Testis (tissue), 2 donors: ENCODE measurements at regions not wholly inside any gene's neighbourhood (a gene's known extent, or its start where the extent isn't known, plus 50 kb on each side); places are given as distances from the start of the nearest gene placed in this dataset.
"Not testable (repeated sequence)": the region's sequence is repeated elsewhere in the genome, so short reads cannot be mapped to it uniquely, and the experiment has no call there.

Experiments used
- DNase-seq: peaks from one replicate; pipeline ENCODE4 v3.0.0-alpha.2; 2019
- H3K27ac ChIP-seq, 2 donors: fragments of 200-600 bp; sonication (generic); one replicate each; pipeline ENCODE4 v1.5.1; 2019
- H3K27me3 ChIP-seq: fragments of 200-600 bp; sonication (generic); one replicate; pipeline ENCODE4 v1.5.1; 2019
- H3K36me3 ChIP-seq: fragments of 200-600 bp; sonication (generic); one replicate; pipeline ENCODE4 v1.5.1; 2017; ENCODE audit warnings: low read depth; ENCODE audit errors: missing control alignments
- H3K4me1 ChIP-seq: fragments of 200-600 bp; sonication (generic); one replicate; pipeline ENCODE4 v1.5.1; 2019
- H3K4me3 ChIP-seq, 2 donors: fragments of 200-600 bp; sonication (generic); one replicate each; pipeline ENCODE4 v1.5.1; 2017 to 2019
- H3K9me3 ChIP-seq: fragments of 200-600 bp; sonication (generic); one replicate; pipeline ENCODE4 v1.5.1; 2017
- POLR2A ChIP-seq: fragments of 450-650 bp; IDR thresholded peaks from one replicate; pipeline ENCODE4 v1.6.1; 2017; ENCODE audit warnings: antibody characterized with exemption, mild to moderate bottlenecking, moderate library complexity
- WGBS, 2 donors: methylation state at CpG; one replicate each; pipeline ENCODE4 v1.1.5; 2018; 5-methylcytosine and 5-hydroxymethylcytosine counted together
- intact Hi-C: fragments of 100-400 bp; cut with DNase I; formaldehyde crosslinking; loops from one replicate; pipeline ENCODE4 v1.15.1; 2023; ENCODE audit warnings: low total_unique reads
- TF ChIP-seq, protein P1 (sequence below), 3 experiments: fragments of 450-650 bp in 2 of 3; fragments of 200-600 bp in 1 of 3; sonication (generic) in 1 of 3; IDR thresholded peaks; one replicate each; pipeline ENCODE4 v1.5.1; 2016 to 2019; ENCODE audit warnings: antibody characterized with exemption in 3 of 3, mild to moderate bottlenecking in 2 of 3, moderate library complexity in 1 of 3

DNA sequence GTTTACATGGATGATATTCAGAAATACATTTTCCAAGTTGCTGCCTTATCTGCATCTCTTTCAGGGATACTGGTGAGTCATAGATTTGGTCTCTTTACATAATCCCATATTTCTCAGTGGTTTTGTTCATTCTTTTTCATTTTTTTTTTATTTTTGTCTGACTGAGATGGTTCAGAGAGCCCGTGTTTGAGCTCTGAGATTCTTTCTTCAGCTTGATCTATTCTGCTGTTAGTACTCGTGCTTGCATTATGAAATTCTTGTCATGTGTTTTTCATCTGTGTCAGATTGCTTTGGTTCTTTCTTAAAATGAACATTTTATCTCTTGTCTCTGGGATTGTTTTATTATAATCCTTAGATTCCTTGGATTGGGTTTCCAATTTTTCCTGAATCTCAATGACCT is 317.3 kb downstream of the DOK5 start:
- Histone ChIP-seq H3K27me3 (no peaks in the 10 kb centered on the region), H3K4me3 (no peak overlapping the region), H3K4me1 (no peaks in the 10 kb centered on the region), H3K27ac (no peak overlapping the region), H3K36me3 (no peaks in the 10 kb centered on the region), H3K9me3 (no peaks in the 10 kb centered on the region)
- intact Hi-C loops: no loop called here
- TF ChIP-seq, protein P1, sequence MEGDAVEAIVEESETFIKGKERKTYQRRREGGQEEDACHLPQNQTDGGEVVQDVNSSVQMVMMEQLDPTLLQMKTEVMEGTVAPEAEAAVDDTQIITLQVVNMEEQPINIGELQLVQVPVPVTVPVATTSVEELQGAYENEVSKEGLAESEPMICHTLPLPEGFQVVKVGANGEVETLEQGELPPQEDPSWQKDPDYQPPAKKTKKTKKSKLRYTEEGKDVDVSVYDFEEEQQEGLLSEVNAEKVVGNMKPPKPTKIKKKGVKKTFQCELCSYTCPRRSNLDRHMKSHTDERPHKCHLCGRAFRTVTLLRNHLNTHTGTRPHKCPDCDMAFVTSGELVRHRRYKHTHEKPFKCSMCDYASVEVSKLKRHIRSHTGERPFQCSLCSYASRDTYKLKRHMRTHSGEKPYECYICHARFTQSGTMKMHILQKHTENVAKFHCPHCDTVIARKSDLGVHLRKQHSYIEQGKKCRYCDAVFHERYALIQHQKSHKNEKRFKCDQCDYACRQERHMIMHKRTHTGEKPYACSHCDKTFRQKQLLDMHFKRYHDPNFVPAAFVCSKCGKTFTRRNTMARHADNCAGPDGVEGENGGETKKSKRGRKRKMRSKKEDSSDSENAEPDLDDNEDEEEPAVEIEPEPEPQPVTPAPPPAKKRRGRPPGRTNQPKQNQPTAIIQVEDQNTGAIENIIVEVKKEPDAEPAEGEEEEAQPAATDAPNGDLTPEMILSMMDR (IDR thresholded peaks at IDR 0.05): no peak
- TF ChIP-seq POLR2A: no peak
- DNase-seq: no peak
- 84 to 92% methylated on average over 2 of the region's 2 CpGs for WGBS, 2 donors

DNA sequence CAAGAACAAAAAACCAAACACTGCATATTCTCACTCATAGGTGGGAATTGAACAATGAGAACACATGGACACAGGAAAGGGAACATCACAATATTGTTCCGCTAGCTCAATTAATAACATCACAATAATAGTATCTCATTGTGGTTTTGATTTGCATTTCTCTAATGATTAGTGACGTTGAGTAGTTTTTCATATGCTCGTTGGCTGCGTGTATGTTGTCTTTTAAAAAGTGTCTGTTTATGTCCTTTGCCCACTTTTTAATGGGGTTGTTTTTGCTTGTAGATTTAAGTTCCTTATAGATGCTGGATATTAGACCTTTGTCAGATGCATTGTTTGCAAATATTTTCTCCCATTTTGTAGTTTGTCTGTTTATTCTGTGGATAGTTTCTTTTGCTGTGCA is 312.9 kb downstream of the DOK5 start:
- H3K4me1 ChIP-seq, H3K9me3 ChIP-seq, H3K27ac ChIP-seq, H3K36me3 ChIP-seq, H3K4me3 ChIP-seq, intact Hi-C loops, DNase-seq, H3K27me3 ChIP-seq: not testable (repeated sequence)
- 84 to 86% methylated on average over 4 of the region's 4 CpGs for WGBS, 2 donors

DNA sequence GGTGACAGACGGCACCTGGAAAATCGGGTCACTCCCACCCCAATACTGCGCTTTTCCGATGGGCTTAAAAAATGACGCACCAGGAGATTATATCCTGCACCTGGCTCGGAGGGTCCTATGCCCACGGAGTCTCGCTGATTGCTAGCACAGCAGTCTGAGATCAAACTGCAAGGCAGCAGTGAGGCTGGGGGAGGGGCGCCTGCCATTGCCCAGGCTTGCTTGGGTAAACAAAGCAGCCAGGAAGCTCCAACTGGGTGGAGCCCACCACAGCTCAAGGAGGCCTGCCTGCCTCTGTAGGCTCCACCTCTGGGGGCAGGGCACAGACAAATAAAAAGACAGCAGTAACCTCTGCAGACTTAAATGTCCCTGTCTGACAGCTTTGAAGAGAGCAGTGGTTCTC is 307.4 kb downstream of the DOK5 start:
- 90 to 95% methylated on average over 8 to 9 of the region's 9 CpGs for WGBS, 2 donors
- H3K27me3 ChIP-seq, H3K27ac ChIP-seq, H3K36me3 ChIP-seq, DNase-seq, intact Hi-C loops, H3K4me3 ChIP-seq, H3K9me3 ChIP-seq, H3K4me1 ChIP-seq: not testable (repeated sequence)

DNA sequence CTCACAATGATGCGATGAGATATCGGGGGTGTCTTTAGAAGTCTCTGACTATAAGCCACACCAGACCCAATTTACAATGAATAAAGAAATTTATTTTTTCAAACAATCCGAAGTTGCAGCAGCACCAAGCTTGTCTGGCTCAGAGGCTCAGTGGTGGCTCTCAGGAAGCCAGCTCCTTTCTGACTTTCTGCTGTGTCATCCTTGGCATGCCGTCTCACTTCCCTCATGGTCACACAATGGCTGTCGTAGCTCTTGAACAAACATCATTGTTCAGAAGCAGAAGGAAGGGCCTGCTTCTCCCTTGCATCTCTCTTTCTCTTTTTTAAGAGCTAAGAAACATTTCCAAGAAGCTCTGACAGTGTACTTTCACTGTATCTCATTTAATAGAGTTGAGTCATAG is 299.0 kb downstream of the DOK5 start:
- intact Hi-C loops: no loop called here

DNA sequence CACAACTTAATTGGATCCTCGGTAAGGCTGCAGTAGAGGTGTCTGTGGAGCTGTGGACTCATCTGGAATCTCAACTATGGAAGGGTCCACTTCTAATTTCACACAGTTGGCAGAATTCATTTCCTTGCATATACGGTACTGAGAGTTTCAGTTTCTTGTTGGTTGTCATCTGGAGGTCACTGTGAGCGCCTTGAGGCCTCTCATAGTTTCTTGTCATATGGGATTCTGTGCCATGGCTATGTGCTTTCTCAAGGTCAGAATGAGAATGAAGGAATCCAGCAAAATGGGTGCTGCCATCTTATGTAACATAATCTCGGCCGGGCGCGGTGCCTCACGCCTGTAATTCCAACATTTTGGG is 298.2 kb downstream of the DOK5 start:
- Histone ChIP-seq H3K4me3 (no peak overlapping the region), H3K4me1 (no peaks in the 10 kb centered on the region), H3K27me3 (no peaks in the 10 kb centered on the region), H3K9me3 (no peaks in the 10 kb centered on the region), H3K36me3 (no peaks in the 10 kb centered on the region), H3K27ac (no peak overlapping the region)
- TF ChIP-seq POLR2A: no peak
- TF ChIP-seq, protein P1 (IDR thresholded peaks at IDR 0.05): no peak
- intact Hi-C loops: no loop called here
- 83 to 90% methylated on average over 7 to 8 of the region's 8 CpGs for WGBS, 2 donors
- no peak for DNase-seq

More for the DNA sequence above, 299.0 kb downstream of the DOK5 start:
- H3K4me1 ChIP-seq: no peaks in the 10 kb centered on the region
- TF ChIP-seq, protein P1 (IDR thresholded peaks at IDR 0.05): no peak
- no peak for TF ChIP-seq POLR2A
- no peak overlapping the region for H3K4me3 ChIP-seq
- 86 to 88% methylated on average over 5 of the region's 5 CpGs for whole genome bisulfite sequencing, 2 donors
- no peak for DNase-seq
- H3K27ac ChIP-seq: no peak overlapping the region
- H3K27me3 ChIP-seq: no peaks in the 10 kb centered on the region
- no peaks in the 10 kb centered on the region for H3K36me3 ChIP-seq
- no peaks in the 10 kb centered on the region for H3K9me3 ChIP-seq

DNA sequence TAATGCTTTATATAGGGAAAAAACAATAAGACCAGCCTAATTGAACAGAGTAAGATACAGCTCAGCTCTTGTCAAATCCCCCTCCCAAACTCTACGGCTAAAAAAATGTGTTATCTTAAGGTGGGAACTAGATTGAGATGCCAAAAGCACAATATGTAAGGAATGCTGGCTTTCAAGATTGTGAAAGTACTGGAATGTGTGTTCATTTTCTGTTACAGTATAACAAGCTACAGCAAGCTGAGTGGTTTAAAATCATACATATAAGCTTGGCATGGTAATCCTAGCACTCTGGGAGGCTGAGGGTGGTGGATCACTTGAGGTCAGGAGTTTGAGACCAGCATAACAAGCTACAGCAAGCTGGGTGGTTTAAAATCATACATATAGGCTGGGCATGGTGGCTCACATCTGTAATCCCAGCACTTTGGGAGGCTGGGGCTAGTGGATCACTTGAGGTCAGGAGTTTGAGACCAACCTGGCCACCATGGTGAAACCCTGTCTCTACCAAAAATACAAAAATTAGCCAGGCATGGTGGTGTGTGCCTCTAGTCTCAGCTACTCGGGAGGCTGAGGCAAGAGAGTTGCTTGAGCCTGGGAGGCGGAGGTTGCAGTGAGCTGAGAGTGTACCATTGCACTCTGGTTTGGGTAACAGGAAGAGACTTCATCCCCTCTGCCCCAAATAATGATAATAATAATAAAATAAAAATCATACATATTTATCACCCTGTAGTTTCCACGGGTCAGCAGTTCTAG is 297.7 kb downstream of the DOK5 start:
- Histone ChIP-seq H3K27ac (no peak overlapping the region), H3K4me3 (no peak overlapping the region), H3K36me3 (no peaks in the 10 kb centered on the region), H3K9me3 (no peaks in the 10 kb centered on the region), H3K4me1 (no peaks in the 10 kb centered on the region), H3K27me3 (no peaks in the 10 kb centered on the region)
- no peak for TF ChIP-seq POLR2A
- TF ChIP-seq, protein P1 (IDR thresholded peaks at IDR 0.05): no peak
- intact Hi-C loops: no loop called here
- 69 to 77% methylated on average over 4 of the region's 4 CpGs for WGBS, 2 donors
- no peak for DNase-seq
